ENCODE measurements at regions not wholly inside any gene's neighbourhood (a gene's known extent, or its start where the extent isn't known, plus 50 kb on each side); places are given as distances from the start of the nearest gene placed in this dataset.

DNA sequence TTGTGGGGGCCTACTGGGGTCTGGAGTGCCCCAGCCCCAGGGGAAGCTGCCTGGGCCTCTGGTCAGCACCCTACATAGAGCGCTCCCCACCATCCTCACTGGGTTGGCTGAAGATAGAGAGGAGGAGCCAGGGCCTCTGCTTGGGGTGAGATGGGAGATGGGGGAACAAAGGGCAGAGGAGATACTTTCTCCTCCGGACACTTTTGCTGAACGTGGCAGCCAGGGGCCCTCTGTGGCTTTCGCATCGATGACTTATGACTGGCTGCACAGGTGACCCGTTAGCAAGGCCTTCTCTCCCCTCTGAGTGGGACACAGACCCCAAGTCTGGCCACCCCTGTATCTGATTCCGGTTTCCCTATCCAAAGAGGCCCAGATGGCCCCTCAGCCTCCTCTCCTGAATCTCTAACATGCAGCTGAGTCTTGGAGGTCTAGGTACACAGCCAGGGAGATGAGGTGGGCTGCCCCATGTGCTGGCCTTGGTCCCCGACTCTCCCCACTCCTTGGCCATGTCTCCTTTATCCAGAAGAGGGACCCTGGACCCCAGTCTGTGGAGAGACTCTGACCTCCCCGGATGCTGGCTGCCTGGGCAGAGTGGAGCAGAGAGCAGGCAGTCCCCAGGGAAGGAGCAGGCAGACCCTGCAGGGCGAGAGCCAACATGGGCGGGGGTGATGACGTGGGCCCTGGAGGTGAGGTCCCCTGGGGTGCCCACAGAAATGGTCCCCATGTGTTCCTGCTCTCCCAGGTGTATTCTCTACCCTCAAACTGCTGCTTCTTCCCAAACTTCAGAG is 59.3 kb upstream of the NECTIN1 start:
- no peak for DNase-seq
- H2AK5ac ChIP-seq (ENCODE audit: low read depth, low read length) = no peak overlapping the region
- H3K4me1 ChIP-seq (ENCODE audit: control insufficient read depth, insufficient read depth, low read length) = no peaks in the 10 kb centered on the region
- ChIA-PET POLR2A (ENCODE audit: unreplicated experiment) (no interaction called here), CTCF (no interaction called here)
- H4K8ac ChIP-seq (ENCODE audit: low read depth in 2 of 2, low read length in 2 of 2) = no peak overlapping the region
- no peak overlapping the region for H3K4ac ChIP-seq (ENCODE audit: low read depth, low read length)
- no peak overlapping the region for H3K56ac ChIP-seq (ENCODE audit: extremely low read depth, insufficient read depth, low read length)
- dilution Hi-C loops (cut with HindIII; ENCODE audit: low sequenced_read_pairs, unreplicated experiment) = no loop called here
- H3K9me3 ChIP-seq (ENCODE audit: control insufficient read depth, insufficient read depth, low read length) = peaks cover 4% of the 10 kb centered on the region; the same call in 1 of the 2 replicates
- H2BK15ac ChIP-seq (ENCODE audit: low read depth, low read length) = no peak overlapping the region
- ATAC-seq (ENCODE audit: low read depth) = no peak
- no peak overlapping the region for H4K5ac ChIP-seq (ENCODE audit: low read depth, low read length)
- H3K4me2 ChIP-seq (ENCODE audit: low read depth, low read length) = no peak overlapping the region
- H2BK120ac ChIP-seq (ENCODE audit: low read depth, low read length) = no peak overlapping the region
- 78% methylated on average over 4 of the region's 12 CpGs; no CpG with 5 or more reads in 1 of the 2 experiments for WGBS, 2 experiments (ENCODE audit: extremely low coverage in 2 of 2, insufficient read length in 1 of 2)
- no peak overlapping the region for H2AFZ ChIP-seq (replicated peaks; ENCODE audit: low read length, poor library complexity)
- no peak overlapping the region for H2BK5ac ChIP-seq (ENCODE audit: low read depth, low read length, poor library complexity, severe bottlenecking)
- BruUV-seq (replicated peaks) = no TSS peak
- no peaks in the 10 kb centered on the region for H3K79me1 ChIP-seq (ENCODE audit: low read depth in 1 of 2, low read length in 2 of 2)
- H3K9me1 ChIP-seq (ENCODE audit: insufficient read depth, low read length) = no peaks in the 10 kb centered on the region
- TF ChIP-seq SMC3 (IDR thresholded peaks at IDR 0.05; ENCODE audit: low read depth, low read length) (no peak), RAD21 (IDR thresholded peaks at IDR 0.05; ENCODE audit: low read length) (no peak), CEBPB (IDR thresholded peaks at IDR 0.05; ENCODE audit: low read depth, low read length) (no peak), BHLHE40 (IDR thresholded peaks at IDR 0.05; ENCODE audit: low read depth, low read length) (no peak), CHD1 (IDR thresholded peaks at IDR 0.05; ENCODE audit: low read depth, low read length) (no peak), MAFK (IDR thresholded peaks at IDR 0.05; ENCODE audit: low read depth, low read length) (no peak)
- H3K9ac ChIP-seq (ENCODE audit: low read depth, low read length) = no peak overlapping the region
- intact Hi-C loops (cut with micrococcal nuclease) = no loop called here
- H2AK9ac ChIP-seq (replicated peaks; ENCODE audit: low read depth, low read length, poor library complexity) = no peak overlapping the region
- H4K20me1 ChIP-seq (ENCODE audit: insufficient read depth, low read length) = no peaks in the 10 kb centered on the region
- H3K27me3 ChIP-seq (ENCODE audit: control insufficient read depth, insufficient read depth, low read length) = peaks cover 16% of the 10 kb centered on the region; the same call in 1 of the 2 replicates
- H3K36me3 ChIP-seq (ENCODE audit: control insufficient read depth, insufficient read depth, low read length) = no peaks in the 10 kb centered on the region
- in situ Hi-C loops (cut with MboI; ENCODE audit: low sequenced_read_pairs) = no loop called here
- H3K18ac ChIP-seq (ENCODE audit: low read depth, low read length) = no peak overlapping the region
- no peak overlapping the region for H3K4me3 ChIP-seq (ENCODE audit: insufficient read depth, low read depth, low read length)
- H3K27ac ChIP-seq (ENCODE audit: insufficient read depth, low read length) = no peak overlapping the region
- H2BK20ac ChIP-seq (ENCODE audit: low read depth, low read length) = no peak overlapping the region
- no peak overlapping the region for H4K91ac ChIP-seq (ENCODE audit: insufficient read depth, low read depth, low read length)
- H3K14ac ChIP-seq (replicated peaks; ENCODE audit: low read depth, low read length) = no peak overlapping the region
- no peak overlapping the region for H3K23ac ChIP-seq (ENCODE audit: low read depth, low read length)

Data from IMR-90 (cell line).